ENCODE measurements at regions not wholly inside any gene's neighbourhood (a gene's known extent, or its start where the extent isn't known, plus 50 kb on each side); places are given as distances from the start of the nearest gene placed in this dataset.
A peak's percentile ranks its signal among the peaks of the same experiment; 100 is the strongest.

DNA sequence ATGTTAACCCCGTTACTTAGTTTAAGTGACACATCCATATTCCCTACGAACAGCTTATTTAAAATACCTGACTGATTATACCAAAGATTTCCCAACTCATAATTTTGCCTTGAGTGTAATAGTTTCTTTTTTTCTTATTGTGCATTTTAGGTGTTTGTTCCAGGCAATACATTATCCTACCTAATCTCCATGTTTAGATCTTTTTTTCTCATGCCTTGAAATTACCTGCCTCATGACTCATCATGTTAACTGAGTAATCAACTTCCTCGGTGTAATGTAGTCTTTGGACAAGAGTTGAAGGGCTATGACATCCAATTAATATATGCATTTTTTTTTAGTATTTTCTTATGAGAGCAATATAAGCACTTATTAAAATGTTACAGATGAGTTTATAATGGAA lies 228.7 kb upstream of the ANKRD50 start:
- no peaks in the 10 kb centered on the region for H3K36me3 ChIP-seq
- no peak for DNase-seq
- no peaks in the 10 kb centered on the region for H3K9me3 ChIP-seq (replicated peaks)
- H3K27me3 ChIP-seq (ENCODE audit: low read depth) = no peaks in the 10 kb centered on the region
- intact Hi-C loops (cut with micrococcal nuclease) = no loop called here
- H3K4me1 ChIP-seq = peaks cover 47% of the 10 kb centered on the region
- H3K4me3 ChIP-seq = no peak overlapping the region
- peak overlapping the region; percentile 64 for H3K27ac ChIP-seq (replicated peaks)
- TF ChIP-seq, protein P1, sequence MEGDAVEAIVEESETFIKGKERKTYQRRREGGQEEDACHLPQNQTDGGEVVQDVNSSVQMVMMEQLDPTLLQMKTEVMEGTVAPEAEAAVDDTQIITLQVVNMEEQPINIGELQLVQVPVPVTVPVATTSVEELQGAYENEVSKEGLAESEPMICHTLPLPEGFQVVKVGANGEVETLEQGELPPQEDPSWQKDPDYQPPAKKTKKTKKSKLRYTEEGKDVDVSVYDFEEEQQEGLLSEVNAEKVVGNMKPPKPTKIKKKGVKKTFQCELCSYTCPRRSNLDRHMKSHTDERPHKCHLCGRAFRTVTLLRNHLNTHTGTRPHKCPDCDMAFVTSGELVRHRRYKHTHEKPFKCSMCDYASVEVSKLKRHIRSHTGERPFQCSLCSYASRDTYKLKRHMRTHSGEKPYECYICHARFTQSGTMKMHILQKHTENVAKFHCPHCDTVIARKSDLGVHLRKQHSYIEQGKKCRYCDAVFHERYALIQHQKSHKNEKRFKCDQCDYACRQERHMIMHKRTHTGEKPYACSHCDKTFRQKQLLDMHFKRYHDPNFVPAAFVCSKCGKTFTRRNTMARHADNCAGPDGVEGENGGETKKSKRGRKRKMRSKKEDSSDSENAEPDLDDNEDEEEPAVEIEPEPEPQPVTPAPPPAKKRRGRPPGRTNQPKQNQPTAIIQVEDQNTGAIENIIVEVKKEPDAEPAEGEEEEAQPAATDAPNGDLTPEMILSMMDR (IDR thresholded peaks at IDR 0.05; ENCODE audit: borderline replicate concordance) = no peak

DNA sequence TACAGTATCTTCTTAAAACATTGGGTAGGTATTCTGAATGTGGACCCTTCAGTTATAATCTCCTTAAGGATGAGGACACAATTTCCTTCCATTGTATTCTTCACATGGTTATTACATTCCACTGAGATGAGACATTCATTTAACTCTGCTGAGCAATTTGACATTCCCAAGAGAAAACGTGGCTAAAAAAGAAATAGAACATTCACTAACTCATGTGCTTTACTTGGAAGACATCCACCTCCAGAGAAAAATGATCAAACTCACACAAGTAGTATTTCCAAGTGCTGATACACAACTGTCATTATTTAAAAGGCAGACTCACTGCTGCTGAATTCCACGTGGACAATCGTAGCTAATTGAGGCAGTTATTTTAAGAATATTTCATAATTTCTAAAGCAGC lies 227.9 kb upstream of the ANKRD50 start:
- peaks cover 51% of the 10 kb centered on the region for H3K4me1 ChIP-seq
- H3K9me3 ChIP-seq (replicated peaks) = no peaks in the 10 kb centered on the region
- TF ChIP-seq, protein P1 (IDR thresholded peaks at IDR 0.05; ENCODE audit: borderline replicate concordance) = no peak
- intact Hi-C loops (cut with micrococcal nuclease) = no loop called here
- DNase-seq = no peak
- peak overlapping the region; percentile 64 for H3K27ac ChIP-seq (replicated peaks)
- H3K36me3 ChIP-seq = no peaks in the 10 kb centered on the region
- no peak overlapping the region for H3K4me3 ChIP-seq
- no peaks in the 10 kb centered on the region for H3K27me3 ChIP-seq (ENCODE audit: low read depth)

DNA sequence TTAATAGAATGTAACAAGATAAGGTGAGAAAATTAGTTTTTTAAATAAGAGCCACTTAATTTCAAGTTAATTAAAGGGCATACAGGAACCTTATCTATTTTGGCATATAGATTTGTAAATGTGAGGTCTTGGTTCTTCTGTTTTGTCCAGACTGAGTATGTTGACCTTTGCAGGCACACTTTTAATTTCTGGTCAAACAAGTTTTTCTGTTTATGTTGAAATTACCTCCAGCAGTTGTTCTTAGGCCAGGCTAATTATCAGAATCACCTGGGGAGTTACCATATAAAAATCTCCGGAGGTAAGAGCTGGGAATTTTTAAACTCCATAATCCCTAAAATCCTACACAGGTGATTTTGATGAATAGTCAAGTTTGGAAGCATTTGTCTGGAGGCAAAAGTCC lies 227.4 kb upstream of the ANKRD50 start:
- no peak overlapping the region for H3K4me3 ChIP-seq
- peak overlapping the region; percentile 64 for H3K27ac ChIP-seq (replicated peaks)
- no peaks in the 10 kb centered on the region for H3K36me3 ChIP-seq
- peaks cover 51% of the 10 kb centered on the region for H3K4me1 ChIP-seq
- TF ChIP-seq, protein P1 (IDR thresholded peaks at IDR 0.05; ENCODE audit: borderline replicate concordance) = no peak
- H3K27me3 ChIP-seq (ENCODE audit: low read depth) = no peaks in the 10 kb centered on the region
- intact Hi-C loops (cut with micrococcal nuclease) = no loop called here
- no peak for DNase-seq
- no peaks in the 10 kb centered on the region for H3K9me3 ChIP-seq (replicated peaks)

DNA sequence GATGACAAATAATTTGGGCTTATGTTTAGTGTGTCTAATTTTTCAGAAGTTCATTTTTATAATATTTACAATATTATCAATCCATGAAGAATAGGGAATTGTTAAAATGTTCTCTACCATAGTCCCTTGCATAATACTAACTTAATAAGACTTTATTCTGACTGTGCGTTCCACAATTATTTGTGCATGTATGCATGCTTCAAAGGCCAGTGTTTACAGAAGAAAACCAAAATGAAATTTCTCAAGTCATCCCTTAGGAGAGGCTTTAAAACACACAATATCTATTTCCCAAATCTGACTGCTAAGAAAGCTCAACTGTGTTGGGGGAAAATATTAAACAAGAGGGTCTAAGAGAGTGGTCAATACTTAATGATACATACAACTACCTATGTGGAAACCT lies 226.3 kb upstream of the ANKRD50 start:
- H3K27me3 ChIP-seq (ENCODE audit: low read depth) = no peaks in the 10 kb centered on the region
- no peak overlapping the region for H3K4me3 ChIP-seq
- no peaks in the 10 kb centered on the region for H3K9me3 ChIP-seq (replicated peaks)
- no peaks in the 10 kb centered on the region for H3K36me3 ChIP-seq
- TF ChIP-seq, protein P1 (IDR thresholded peaks at IDR 0.05; ENCODE audit: borderline replicate concordance) = no peak
- peak overlapping the region; percentile 64 for H3K27ac ChIP-seq (replicated peaks)
- intact Hi-C loops (cut with micrococcal nuclease) = no loop called here
- DNase-seq = no peak
- H3K4me1 ChIP-seq = peaks cover 60% of the 10 kb centered on the region

DNA sequence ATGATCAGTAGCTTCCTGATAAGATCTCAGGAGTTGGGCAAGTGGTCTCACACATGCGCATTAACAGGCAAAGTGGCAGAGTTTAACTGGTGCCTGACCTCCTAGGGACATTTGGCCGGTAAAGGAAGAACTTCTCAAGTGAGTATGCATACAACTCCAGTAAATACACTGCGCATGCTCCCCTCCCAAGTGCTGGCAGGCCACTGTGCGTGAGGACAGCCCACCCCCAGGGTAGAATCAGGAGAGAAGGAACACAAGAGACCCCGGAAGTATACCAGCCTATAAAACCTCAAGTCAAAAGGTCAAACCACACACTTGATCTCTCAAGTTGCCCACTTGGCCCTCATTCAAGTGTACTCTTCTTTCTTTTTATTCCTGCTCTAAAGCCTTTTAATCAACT lies 225.5 kb upstream of the ANKRD50 start:
- DNase-seq = no peak
- H3K27ac ChIP-seq (replicated peaks) = no peak overlapping the region
- no peaks in the 10 kb centered on the region for H3K27me3 ChIP-seq (ENCODE audit: low read depth)
- no peak overlapping the region for H3K4me3 ChIP-seq
- H3K4me1 ChIP-seq = peaks cover 61% of the 10 kb centered on the region
- no peaks in the 10 kb centered on the region for H3K36me3 ChIP-seq
- TF ChIP-seq, protein P1 (IDR thresholded peaks at IDR 0.05; ENCODE audit: borderline replicate concordance) = no peak
- intact Hi-C loops (cut with micrococcal nuclease) = no loop called here
- no peaks in the 10 kb centered on the region for H3K9me3 ChIP-seq (replicated peaks)

DNA sequence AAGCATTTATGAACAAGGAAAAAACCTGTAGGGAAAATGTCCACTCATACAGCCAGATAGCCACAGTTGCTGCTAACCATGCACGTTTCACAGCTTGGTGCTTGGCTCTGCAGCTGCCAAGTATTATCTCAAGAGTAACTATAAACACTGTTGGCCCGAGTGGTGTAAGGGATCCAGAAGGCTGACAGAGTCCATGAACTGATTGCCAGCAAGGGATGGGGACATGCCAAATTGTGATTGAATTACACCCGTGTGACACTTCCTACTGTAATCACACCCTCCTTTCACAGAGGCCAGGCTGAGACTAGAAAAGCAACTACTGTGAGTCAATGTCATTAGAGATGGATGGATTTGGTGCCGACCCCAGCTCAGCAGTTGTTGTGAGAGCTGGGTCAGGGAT lies 223.9 kb upstream of the ANKRD50 start:
- intact Hi-C loops (cut with micrococcal nuclease) = no loop called here
- Histone ChIP-seq H3K9me3 (replicated peaks) (no peaks in the 10 kb centered on the region), H3K4me1 (peaks cover 60% of the 10 kb centered on the region), H3K27me3 (ENCODE audit: low read depth) (no peaks in the 10 kb centered on the region), H3K4me3 (no peak overlapping the region), H3K36me3 (no peaks in the 10 kb centered on the region), H3K27ac (replicated peaks) (peak overlapping the region; percentile 51)
- DNase-seq = peak; percentile 55
- TF ChIP-seq, protein P1 (IDR thresholded peaks at IDR 0.05; ENCODE audit: borderline replicate concordance) = no peak
